Stimulated activated CD8-positive, alpha-beta memory T cell treated with anti-CD3 and anti-CD28 coated beads, Interleukin-4, amount 100 ng/mL, for 1 hour (primary cell): ENCODE measurements at regions not wholly inside any gene's neighbourhood (a gene's known extent, or its start where the extent isn't known, plus 50 kb on each side); places are given as distances from the start of the nearest gene placed in this dataset.
A peak's percentile ranks its signal among the peaks of the same experiment; 100 is the strongest.

ENCODE experiments used
- DNase-seq, 2 donors: peaks; one replicate each; pipeline ENCODE4 v3.0.0-alpha.2; 2020; ENCODE audit warnings: low read depth in 2 of 2, low spot score in 1 of 2

DNA sequence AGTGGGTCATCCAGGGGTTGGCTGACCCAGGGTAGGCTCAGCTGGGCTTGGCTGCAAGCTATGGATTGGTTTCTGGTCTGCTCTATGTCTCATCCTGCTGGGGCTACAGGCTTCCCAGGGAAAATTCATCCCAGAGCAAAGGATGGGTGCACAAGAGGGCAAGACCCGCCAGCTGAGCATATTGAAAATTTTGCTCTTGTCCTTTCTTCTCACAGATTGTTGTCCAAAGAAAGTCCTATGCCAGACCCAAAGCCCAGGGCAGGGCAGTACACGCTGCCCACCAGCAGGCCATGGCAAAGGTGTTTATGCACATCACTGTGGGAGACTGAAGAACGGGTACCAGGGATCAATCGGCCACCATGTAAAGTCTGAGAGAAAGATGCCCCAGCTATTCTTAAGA lies 95.3 kb upstream of the PARP11 start:
- no peak for DNase-seq

DNA sequence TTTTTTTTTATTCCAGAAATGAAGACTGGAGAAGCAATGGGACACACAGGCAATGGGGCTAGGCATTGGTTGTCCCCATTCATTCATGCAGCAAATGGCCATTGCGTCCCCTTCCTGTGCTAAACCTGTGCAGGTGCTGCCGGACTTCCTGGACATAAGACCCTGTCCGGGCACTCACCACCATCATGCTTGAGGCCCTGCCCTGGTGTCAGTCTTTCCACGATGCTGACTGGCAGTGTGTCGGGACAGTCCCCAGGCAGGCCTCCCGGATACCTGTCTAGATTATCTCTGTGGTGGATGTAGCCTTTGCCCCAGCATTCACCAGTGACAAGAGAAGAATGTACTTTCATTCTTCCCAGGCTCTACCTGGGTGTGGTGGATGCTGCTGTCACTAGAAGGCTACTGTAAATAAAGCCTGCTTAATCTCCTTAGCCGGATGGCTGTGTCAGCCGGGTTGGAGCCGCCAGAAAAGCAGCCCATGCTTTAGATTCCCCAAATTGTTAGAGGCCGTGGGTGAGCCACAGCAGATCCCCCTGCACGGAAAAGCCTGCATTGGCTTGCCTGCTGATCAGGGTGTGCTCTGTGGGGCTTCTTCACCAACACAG lies 94.5 kb upstream of the PARP11 start:
- no peak for DNase-seq

- DNase-seq = no peak
Measured at GRCh38 chr12:3966376-3966775, 93.2 kb upstream of the PARP11 start.

- no peak for DNase-seq
Measured at GRCh38 chr12:3965046-3965445, 91.8 kb upstream of the PARP11 start.

DNA sequence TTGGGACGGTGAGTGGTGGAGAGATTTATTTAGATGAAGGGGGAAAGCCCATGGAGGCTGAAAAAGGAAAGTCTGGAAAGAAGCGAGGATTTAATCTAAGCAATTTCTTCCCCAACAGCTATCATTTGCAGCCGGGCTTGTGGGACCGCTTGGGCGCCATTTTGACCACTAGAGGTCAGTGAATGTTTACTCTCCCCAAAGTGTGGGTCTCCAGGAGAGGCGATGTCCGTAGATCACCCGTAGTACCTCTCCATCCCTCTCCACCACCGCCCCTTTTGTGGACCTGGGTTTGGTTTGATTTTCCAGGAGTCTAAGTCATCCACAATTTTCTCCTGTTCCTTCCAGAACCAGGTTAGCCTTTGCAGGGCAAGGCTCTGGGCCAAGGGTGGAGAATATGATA lies 91.2 kb upstream of the PARP11 start:
- no peak for DNase-seq

DNA sequence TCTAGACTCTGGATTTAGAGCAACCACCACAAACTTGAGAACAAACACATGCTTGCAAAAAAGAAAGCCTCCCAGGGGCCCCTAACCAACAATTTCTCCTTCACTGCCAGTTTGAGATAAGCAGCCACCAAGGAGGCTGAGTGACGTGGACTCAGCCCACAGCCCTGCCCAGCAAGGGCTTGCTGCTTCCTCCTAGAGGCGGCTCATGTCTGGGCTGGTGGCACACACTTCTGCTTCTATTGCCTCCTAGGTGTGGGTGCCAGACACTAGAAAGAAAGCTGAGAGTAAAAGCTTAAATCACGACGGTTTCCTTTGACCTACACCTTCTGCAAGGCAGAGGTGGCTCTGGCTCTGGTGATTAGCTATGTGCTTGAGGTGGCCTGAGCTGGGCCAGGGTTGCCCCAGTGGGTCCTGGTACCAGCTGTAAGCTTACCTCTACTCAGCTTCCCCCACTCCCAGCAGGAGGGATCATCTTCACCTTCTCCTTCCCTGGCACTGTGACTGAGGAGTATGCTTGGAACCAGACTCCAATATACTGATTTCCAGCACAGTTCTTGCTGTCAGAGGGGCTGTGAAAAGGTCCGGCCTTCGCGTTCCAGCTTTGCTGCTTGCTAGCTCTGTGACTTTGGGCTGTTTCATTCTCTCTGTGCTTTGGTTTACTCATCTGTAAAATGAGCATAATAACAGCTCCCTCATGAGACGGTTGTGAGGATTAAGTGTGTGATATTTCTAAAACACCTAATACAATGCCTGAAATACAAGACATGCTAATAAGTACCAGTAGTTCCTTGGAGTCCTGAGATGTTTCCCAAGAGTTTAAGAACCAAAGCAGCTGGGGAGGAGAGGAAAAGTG lies 89.7 kb upstream of the PARP11 start:
- DNase-seq = peak in 1 of 2 donors; percentile 52

DNA sequence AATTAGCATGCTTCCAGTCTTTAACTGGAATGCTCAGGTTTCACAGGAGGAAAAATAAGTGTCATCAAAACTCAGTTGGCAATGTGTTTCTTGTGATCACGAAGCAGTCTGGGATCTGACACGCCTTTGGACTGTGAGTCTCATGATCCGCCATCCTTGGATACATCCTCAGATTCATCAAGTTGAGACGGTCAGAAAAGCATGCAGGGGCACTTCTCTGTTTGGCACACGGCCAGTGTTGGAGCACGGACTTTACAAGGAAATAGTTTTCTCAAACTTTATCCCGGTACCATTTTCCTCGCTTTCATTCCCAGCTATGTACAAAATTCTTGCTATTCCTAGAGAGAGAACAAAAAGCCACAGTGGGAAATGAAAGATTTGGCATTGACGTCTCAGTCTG lies 88.4 kb upstream of the PARP11 start:
- DNase-seq = no peak

GRCh38 chr12:3959799-3960560 lies 86.8 kb upstream of the PARP11 start:
- no peak for DNase-seq

- no peak for DNase-seq
Measured at GRCh38 chr12:3958534-3958933, 85.3 kb upstream of the PARP11 start.

DNA sequence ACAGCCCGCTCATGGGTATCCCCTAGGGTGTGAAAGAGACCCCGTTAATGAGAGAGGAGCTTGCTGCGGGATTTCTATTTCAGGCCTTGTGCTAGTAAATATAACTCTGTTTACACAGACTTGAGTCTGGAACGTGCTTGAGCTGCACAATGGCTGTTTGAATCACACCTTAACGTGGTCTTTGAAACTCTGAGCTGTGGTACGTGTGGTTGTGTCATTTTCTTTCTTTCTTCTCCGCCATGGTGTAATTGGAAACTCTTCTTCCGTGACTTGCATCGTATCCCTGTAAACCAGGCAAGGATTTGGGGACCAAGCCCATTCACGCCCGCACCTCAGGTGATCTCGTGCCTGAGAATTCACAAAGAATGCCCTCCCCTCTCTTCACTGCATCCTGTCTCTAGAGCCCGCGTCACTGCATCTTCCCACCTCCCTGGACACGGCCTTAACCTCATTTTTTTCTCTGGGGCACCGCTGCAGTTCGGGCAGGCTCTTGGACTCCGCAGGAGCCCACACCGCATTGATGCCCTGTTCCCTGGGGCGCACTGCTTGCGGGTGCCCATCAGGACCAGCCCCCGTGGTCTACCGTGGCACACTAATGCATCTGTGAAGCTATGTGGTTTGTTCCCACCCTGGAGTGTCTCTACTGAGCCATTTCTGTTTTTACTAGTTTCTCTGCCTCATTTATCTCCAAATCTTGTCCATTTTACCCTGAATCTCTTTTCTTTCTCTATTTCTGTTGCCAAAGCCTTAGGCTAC lies 78.4 kb upstream of the PARP11 start:
- DNase-seq = no peak

- DNase-seq = no peak
Measured at GRCh38 chr12:3950714-3951320, 77.6 kb upstream of the PARP11 start.

DNA sequence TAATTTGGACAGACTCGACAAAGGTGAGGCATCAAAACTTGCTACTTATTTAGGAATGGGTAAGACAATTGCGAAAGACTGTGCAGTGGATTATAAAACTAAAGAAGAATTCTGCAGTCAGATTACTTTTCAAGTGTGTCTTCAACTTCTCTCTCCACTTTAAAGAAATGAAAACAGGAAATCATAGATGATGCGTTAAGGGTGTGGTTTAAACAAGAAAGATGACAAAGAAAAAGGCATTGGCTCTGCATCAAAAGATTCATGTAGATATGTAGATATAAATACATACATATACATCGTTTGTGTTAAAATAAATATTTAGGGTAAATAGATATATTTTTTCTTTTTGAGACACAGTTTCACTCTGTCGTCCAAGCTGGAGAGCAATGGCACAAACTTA lies 74.6 kb upstream of the PARP11 start:
- no peak for DNase-seq

GRCh38 chr12:3945671-3946070 lies 72.5 kb upstream of the PARP11 start:
- no peak for DNase-seq

DNA sequence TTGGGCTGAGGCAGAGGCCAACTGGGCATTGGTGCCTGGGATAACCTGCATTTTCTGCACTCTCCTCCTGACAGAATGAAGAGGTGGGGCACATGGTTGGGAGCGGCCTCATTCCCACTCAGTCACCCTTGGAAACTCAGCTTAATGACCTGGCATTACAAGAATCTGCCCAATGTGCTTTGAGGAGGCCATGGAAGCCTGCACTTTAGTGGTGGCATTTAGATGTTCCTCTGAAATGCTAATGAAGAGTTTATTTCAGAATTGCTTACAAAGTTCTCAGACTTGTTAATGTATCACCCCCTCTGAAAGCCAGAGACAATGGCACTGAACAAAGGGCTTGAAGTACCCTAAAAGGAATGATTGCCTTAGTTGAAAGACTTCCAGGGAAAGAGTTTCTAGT lies 71.4 kb upstream of the PARP11 start:
- no peak for DNase-seq

DNA sequence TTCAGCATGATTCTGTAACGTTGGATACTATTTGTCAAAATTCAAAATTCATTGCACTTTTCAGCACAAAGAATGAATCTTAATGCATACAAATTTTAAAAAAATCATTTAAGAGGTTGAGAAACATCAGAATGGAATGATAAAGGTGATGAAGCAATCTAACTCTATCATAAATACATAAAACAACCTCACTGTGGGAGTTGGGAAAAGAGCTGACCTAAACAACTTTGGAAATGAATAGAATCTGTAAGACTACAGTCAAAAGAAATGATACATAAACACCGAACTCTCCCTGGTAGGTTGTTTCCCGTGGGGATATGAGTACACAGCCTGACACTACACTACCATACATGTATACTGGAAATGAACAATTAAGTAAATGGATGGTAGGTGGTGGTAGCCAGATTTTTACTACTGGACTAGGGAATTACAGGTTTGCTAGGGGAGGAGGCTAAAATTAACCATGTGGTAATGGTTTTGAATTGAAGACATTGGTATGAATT lies 64.9 kb upstream of the PARP11 start:
- DNase-seq = no peak

- no peak for DNase-seq
Measured at GRCh38 chr12:3935078-3935477, 61.9 kb upstream of the PARP11 start.

GRCh38 chr12:3933819-3934192 lies 60.6 kb upstream of the PARP11 start:
- no peak for DNase-seq

- no peak for DNase-seq
Measured at GRCh38 chr12:3933074-3933818, 60.0 kb upstream of the PARP11 start.

- DNase-seq = no peak
Measured at GRCh38 chr12:3931776-3932175, 58.6 kb upstream of the PARP11 start.

DNA sequence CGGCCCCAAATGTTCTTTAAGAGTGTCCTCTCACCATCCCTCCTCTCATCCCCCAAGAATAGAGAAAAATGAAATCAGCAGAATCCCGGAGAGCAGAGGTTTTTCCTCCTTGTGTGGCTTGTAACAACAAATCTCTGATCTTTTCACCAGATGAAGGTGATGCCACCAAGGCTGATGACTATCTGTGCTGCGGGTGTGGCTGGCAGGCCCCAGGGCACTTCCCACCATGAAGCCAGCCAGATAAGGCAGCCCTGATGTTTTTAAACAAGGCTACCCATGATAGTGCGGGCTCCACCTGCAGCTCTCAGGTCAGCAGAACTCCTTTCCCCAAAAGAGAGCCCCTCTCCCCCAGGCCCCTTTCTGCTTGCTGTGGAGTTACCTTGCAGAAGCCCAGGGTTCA lies 58.0 kb upstream of the PARP11 start:
- DNase-seq = no peak
